ENCODE measurements at regions not wholly inside any gene's neighbourhood (a gene's known extent, or its start where the extent isn't known, plus 50 kb on each side); places are given as distances from the start of the nearest gene placed in this dataset.

DNA sequence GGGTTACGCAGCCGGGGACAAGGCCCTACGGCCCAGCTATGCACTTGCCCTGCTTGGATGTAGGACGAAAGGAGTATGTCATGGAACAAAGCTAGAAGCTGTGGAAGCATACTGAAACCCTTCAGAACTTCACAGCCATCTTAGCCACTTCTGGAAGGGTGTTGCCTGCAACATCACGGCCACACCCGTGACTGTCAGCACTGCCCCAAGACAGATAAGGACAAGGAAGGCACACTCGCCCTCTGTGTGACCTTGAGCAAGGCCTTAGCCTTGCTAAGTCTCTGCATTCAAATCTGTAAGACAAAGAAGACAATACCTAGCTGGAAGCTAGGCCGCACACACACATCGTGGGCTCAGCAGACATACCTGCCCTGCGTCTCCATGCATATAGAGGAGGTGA lies 352.5 kb upstream of the MGMT start:
- Histone ChIP-seq H2AFZ (ENCODE audit: low read depth, low read length) (no peak overlapping the region), H3K4me2 (ENCODE audit: low read length) (no peak overlapping the region), H3K9ac (ENCODE audit: low read length) (no peak overlapping the region), H3K79me2 (ENCODE audit: low read length) (no peaks in the 10 kb centered on the region), H3K4me3 (ENCODE audit: low read length) (no peak overlapping the region), H3K27ac (ENCODE audit: low read length) (no peak overlapping the region), H3K9me3 (ENCODE audit: insufficient read depth, low read length) (no peaks in the 10 kb centered on the region), H3K4me1 (ENCODE audit: low read length) (no peaks in the 10 kb centered on the region), H3K36me3 (replicated peaks; ENCODE audit: low read depth, low read length) (no peaks in the 10 kb centered on the region), H3K27me3 (ENCODE audit: low read depth, low read length) (no peaks in the 10 kb centered on the region), H4K20me1 (ENCODE audit: insufficient read depth, low read length) (no peaks in the 10 kb centered on the region)
- TF ChIP-seq, protein P1, sequence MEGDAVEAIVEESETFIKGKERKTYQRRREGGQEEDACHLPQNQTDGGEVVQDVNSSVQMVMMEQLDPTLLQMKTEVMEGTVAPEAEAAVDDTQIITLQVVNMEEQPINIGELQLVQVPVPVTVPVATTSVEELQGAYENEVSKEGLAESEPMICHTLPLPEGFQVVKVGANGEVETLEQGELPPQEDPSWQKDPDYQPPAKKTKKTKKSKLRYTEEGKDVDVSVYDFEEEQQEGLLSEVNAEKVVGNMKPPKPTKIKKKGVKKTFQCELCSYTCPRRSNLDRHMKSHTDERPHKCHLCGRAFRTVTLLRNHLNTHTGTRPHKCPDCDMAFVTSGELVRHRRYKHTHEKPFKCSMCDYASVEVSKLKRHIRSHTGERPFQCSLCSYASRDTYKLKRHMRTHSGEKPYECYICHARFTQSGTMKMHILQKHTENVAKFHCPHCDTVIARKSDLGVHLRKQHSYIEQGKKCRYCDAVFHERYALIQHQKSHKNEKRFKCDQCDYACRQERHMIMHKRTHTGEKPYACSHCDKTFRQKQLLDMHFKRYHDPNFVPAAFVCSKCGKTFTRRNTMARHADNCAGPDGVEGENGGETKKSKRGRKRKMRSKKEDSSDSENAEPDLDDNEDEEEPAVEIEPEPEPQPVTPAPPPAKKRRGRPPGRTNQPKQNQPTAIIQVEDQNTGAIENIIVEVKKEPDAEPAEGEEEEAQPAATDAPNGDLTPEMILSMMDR (IDR thresholded peaks at IDR 0.05; ENCODE audit: low read depth, low read length), result no peak
- TF ChIP-seq EZH2phosphoT487 (IDR thresholded peaks at IDR 0.05; ENCODE audit: low read depth), result no peak

DNA sequence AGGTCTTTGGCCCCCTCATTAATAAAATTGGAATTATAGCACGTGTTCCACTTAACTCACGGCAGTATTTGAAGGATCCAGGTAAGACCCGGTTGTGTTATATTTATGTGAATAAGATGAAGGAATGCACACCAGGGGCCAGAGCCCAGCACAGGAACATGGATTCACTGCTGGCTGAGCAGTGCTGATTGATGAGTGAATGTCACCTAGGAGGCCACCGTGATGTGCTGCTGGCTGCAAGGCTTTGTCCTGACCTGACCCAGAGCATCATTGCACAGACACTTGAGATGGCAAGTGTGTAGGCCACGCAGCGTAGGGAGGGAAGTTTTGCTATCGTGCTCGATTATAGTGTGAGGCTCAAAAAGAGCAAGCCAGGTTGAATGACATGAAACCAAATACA lies 350.7 kb upstream of the MGMT start:
- Histone ChIP-seq H3K9ac (ENCODE audit: low read length) (no peak overlapping the region), H3K4me3 (ENCODE audit: low read length) (no peak overlapping the region), H3K79me2 (ENCODE audit: low read length) (no peaks in the 10 kb centered on the region), H2AFZ (ENCODE audit: low read depth, low read length) (no peak overlapping the region), H4K20me1 (ENCODE audit: insufficient read depth, low read length) (no peaks in the 10 kb centered on the region), H3K4me2 (ENCODE audit: low read length) (no peak overlapping the region), H3K9me3 (ENCODE audit: insufficient read depth, low read length) (no peaks in the 10 kb centered on the region), H3K27ac (ENCODE audit: low read length) (no peak overlapping the region), H3K36me3 (replicated peaks; ENCODE audit: low read depth, low read length) (no peaks in the 10 kb centered on the region), H3K27me3 (ENCODE audit: low read depth, low read length) (no peaks in the 10 kb centered on the region), H3K4me1 (ENCODE audit: low read length) (no peaks in the 10 kb centered on the region)
- no peak for TF ChIP-seq EZH2phosphoT487 (IDR thresholded peaks at IDR 0.05; ENCODE audit: low read depth)
- TF ChIP-seq, protein P1 (IDR thresholded peaks at IDR 0.05; ENCODE audit: low read depth, low read length), result no peak

DNA sequence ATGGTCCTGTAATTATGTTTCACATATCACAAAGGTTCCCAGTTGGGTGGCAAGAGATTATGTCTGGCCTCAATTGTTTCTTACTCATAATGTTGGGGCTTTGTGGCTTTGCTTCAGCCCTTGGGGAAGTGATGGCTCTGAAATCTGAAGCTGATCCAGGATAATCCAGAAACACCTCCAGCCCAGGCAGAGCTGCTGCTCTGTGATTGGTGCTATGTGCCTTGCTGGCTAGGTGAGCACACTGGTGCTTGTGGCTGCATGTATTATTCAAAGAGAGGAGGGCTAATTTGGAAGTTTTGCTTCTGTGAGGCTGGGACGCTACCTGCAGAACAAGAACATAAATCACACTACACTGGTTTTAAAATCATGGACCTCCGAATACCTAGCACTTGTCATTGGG lies 346.6 kb upstream of the MGMT start:
- no peaks in the 10 kb centered on the region for H3K27me3 ChIP-seq (ENCODE audit: low read depth, low read length)
- H3K4me3 ChIP-seq (ENCODE audit: low read length), result no peak overlapping the region
- no peak overlapping the region for H3K27ac ChIP-seq (ENCODE audit: low read length)
- H3K9me3 ChIP-seq (ENCODE audit: insufficient read depth, low read length), result no peaks in the 10 kb centered on the region
- no peak overlapping the region for H2AFZ ChIP-seq (ENCODE audit: low read depth, low read length)
- H3K36me3 ChIP-seq (replicated peaks; ENCODE audit: low read depth, low read length), result no peaks in the 10 kb centered on the region
- H4K20me1 ChIP-seq (ENCODE audit: insufficient read depth, low read length), result no peaks in the 10 kb centered on the region
- H3K4me2 ChIP-seq (ENCODE audit: low read length), result no peak overlapping the region
- H3K79me2 ChIP-seq (ENCODE audit: low read length), result no peaks in the 10 kb centered on the region
- H3K9ac ChIP-seq (ENCODE audit: low read length), result no peak overlapping the region
- no peaks in the 10 kb centered on the region for H3K4me1 ChIP-seq (ENCODE audit: low read length)
- no peak for TF ChIP-seq EZH2phosphoT487 (IDR thresholded peaks at IDR 0.05; ENCODE audit: low read depth)
- TF ChIP-seq, protein P1 (IDR thresholded peaks at IDR 0.05; ENCODE audit: low read depth, low read length), result no peak

DNA sequence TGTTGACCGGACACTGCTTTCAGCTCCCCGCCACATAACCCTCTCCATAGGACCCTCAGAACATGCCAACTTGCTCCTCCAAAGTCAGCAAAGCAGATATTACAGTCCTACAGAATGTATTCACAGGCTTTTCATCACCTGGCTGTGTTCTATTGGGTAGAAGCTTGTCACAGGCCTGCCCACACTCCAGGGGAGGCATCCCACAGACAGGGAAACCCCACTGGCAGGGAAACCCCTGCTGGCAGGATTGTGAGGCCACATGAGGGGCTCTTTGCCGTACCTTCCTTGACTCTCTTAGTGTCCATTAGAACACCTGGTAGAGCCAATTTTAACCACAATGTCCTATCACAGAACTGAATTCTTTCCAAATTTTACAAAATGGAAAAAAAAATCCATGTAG lies 344.2 kb upstream of the MGMT start:
- Histone ChIP-seq H3K27ac (ENCODE audit: low read length) (no peak overlapping the region), H3K27me3 (ENCODE audit: low read depth, low read length) (no peaks in the 10 kb centered on the region), H2AFZ (ENCODE audit: low read depth, low read length) (no peak overlapping the region), H4K20me1 (ENCODE audit: insufficient read depth, low read length) (no peaks in the 10 kb centered on the region), H3K79me2 (ENCODE audit: low read length) (no peaks in the 10 kb centered on the region), H3K4me1 (ENCODE audit: low read length) (no peaks in the 10 kb centered on the region), H3K9me3 (ENCODE audit: insufficient read depth, low read length) (no peaks in the 10 kb centered on the region), H3K36me3 (replicated peaks; ENCODE audit: low read depth, low read length) (no peaks in the 10 kb centered on the region), H3K9ac (ENCODE audit: low read length) (no peak overlapping the region), H3K4me3 (ENCODE audit: low read length) (no peak overlapping the region), H3K4me2 (ENCODE audit: low read length) (no peak overlapping the region)
- TF ChIP-seq, protein P1 (IDR thresholded peaks at IDR 0.05; ENCODE audit: low read depth, low read length), result no peak
- no peak for TF ChIP-seq EZH2phosphoT487 (IDR thresholded peaks at IDR 0.05; ENCODE audit: low read depth)

Measured in OCI-LY3 (cell line).